HFF-Myc (cell line): ENCODE measurements at regions not wholly inside any gene's neighbourhood (a gene's known extent, or its start where the extent isn't known, plus 50 kb on each side); places are given as distances from the start of the nearest gene placed in this dataset.

Experiments
- DNase-seq: peaks from one replicate; pipeline ENCODE4 v3.0.0-alpha.2; 2011; ENCODE audit warnings: low read depth; ENCODE audit errors: extremely low read depth
- H3K4me3 ChIP-seq: replicated peaks from 2 replicates; pipeline ENCODE4 v1.5.1; 2011; ENCODE audit warnings: low read depth, mild to moderate bottlenecking, control low read depth, low read length
- CTCF ChIP-seq: IDR thresholded peaks from 2 replicates; pipeline ENCODE4 v1.5.1; 2012; ENCODE audit warnings: mild to moderate bottlenecking, low read depth, low read length, control low read depth; ENCODE audit errors: missing control alignments

DNA sequence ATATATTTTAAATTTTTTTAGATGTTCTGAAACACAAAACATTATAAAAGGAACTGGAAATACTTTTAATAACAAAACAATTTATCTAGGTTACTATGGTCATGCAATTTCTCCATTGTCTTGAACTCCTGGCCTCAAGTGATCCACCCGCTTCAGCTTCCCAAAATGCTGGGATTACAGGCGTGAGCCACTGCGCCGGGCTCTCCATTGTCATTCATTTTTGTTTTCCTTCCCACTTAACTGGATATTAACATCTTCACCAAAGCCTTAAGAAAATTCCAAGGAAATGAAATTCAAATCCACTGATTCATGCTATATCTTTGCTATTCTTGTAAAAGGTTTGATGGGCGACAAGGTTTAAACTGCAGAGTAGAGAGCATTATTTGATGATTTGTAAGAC, 279.5 kb upstream of the PKN2 start:
- no peak for DNase-seq
- no peak for TF ChIP-seq CTCF
- no peak overlapping the region for H3K4me3 ChIP-seq

- no peak for DNase-seq
- H3K4me3 ChIP-seq = no peak overlapping the region
- no peak for TF ChIP-seq CTCF
Measured at GRCh38 chr1:88407248-88407647, 276.8 kb upstream of the PKN2 start.

GRCh38 chr1:88421997-88422396, 262.1 kb upstream of the PKN2 start:
- no peak for TF ChIP-seq CTCF
- H3K4me3 ChIP-seq = no peak overlapping the region
- DNase-seq = no peak

DNA sequence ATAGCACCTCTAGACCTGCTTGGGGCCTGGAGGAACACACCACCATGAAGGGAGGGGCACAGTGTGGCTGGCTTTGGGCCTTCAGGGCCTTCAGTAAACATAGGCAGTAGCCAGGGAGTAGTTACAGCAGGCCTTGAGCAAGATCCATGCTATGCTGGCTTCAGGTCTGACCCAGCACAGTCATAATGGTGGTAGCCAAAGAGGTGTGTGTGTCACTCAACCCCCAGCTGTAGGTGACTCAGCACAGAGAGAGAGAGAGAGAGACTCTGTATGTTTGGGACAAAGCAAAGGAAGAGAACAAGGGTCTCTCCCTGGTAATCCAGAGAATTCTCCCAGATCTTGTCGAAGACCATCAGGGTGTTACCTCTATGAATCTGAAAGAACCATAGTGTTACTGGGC, 250.5 kb upstream of the PKN2 start:
- no peak for DNase-seq
- no peak overlapping the region for H3K4me3 ChIP-seq
- no peak for TF ChIP-seq CTCF

DNA sequence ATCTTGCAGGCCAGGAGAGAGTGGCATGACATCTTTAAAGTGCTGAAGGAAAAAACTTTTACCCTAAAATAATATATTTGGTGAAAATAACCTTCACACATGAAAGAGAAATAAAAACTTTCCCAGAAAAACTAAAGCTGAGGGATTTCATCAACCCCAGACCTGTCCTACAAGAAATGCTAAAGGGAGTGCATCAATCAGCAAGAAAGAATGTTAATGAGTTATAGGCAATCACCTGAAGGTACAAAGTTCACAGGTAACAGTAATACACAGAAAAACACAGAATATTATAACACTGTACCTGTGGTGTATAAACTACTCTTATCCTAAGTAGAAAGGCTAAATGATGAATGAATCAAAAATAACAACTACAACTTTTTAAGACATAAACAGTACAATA, 249.2 kb upstream of the PKN2 start:
- H3K4me3 ChIP-seq = no peak overlapping the region
- TF ChIP-seq CTCF = no peak
- no peak for DNase-seq

DNA sequence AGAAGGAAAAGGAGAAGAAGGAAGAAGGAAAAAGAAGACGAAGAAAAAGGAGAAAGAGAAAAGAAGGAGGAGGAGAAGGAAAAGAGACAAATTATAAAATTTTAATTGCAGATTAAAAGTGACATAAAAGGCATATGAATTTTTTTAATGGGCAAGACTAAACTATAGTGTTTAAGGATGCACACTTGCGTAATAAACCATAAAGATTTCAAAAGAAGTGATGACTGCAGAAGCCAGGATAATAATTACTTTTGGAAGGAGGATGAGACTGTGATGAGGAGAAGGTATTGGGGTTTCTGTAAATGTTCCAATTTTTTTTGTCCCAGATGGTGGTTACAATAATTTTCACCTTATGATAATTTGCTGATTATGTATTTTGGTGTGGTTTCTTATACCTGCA, 243.1 kb upstream of the PKN2 start:
- DNase-seq = no peak
- H3K4me3 ChIP-seq = no peak overlapping the region
- no peak for TF ChIP-seq CTCF

GRCh38 chr1:88451856-88452255, 232.2 kb upstream of the PKN2 start:
- DNase-seq = no peak
- TF ChIP-seq CTCF = no peak
- H3K4me3 ChIP-seq = no peak overlapping the region
